Epithelial cell of proximal tubule (primary cell): ENCODE measurements at regions not wholly inside any gene's neighbourhood (a gene's known extent, or its start where the extent isn't known, plus 50 kb on each side); places are given as distances from the start of the nearest gene placed in this dataset.

Experiments used
- DNase-seq: peaks from one replicate; pipeline ENCODE4 v3.0.0-alpha.2; 2011; ENCODE audit warnings: low read depth
- H3K4me3 ChIP-seq: 2 replicates; pipeline ENCODE4 v1.5.1; 2011; ENCODE audit warnings: low read depth, mild to moderate bottlenecking, low read length
- CTCF ChIP-seq: conservative IDR thresholded peaks from 2 replicates; pipeline ENCODE4 v1.5.1; 2012; ENCODE audit warnings: low read depth, mild to moderate bottlenecking, low read length

- DNase-seq = no peak
- TF ChIP-seq CTCF = no peak
- H3K4me3 ChIP-seq = no peak overlapping the region
Observed at GRCh38 chr14:22465201-22465840, 123.7 kb downstream of the DAD1 start.

GRCh38 chr14:22464422-22465142 lies 124.4 kb downstream of the DAD1 start:
- no peak overlapping the region for H3K4me3 ChIP-seq
- TF ChIP-seq CTCF = no peak
- DNase-seq = no peak

- no peak overlapping the region for H3K4me3 ChIP-seq
- DNase-seq = no peak
- TF ChIP-seq CTCF = no peak
Observed at GRCh38 chr14:22463763-22464173, 125.3 kb downstream of the DAD1 start.

GRCh38 chr14:22462923-22463322 lies 126.1 kb downstream of the DAD1 start:
- H3K4me3 ChIP-seq = no peak overlapping the region
- DNase-seq = no peak
- TF ChIP-seq CTCF = no peak

- no peak for TF ChIP-seq CTCF
- DNase-seq = no peak
Observed at GRCh38 chr14:22460461-22461195, 128.4 kb downstream of the DAD1 start.

GRCh38 chr14:22458737-22459136 lies 130.3 kb downstream of the DAD1 start:
- no peak for TF ChIP-seq CTCF
- no peak overlapping the region for H3K4me3 ChIP-seq
- DNase-seq = no peak

More at GRCh38 chr14:22460461-22461195, 128.4 kb downstream of the DAD1 start:
- no peak overlapping the region for H3K4me3 ChIP-seq
